A673 (cell line): ENCODE measurements at regions not wholly inside any gene's neighbourhood (a gene's known extent, or its start where the extent isn't known, plus 50 kb on each side); places are given as distances from the start of the nearest gene placed in this dataset.

Experiments
- CTCF ChIP-seq: fragments of 300-800, 200-600 bp; sonication (generic); conservative IDR thresholded peaks from 2 replicates; pipeline ENCODE4 v1.5.1; 2017; ENCODE audit warnings: low read depth, mild to moderate bottlenecking, antibody characterized with exemption, low read length, moderate library complexity, mixed read lengths
- EZH2 ChIP-seq: fragments of 200-600 bp; sonication (generic); IDR thresholded peaks from 2 replicates; pipeline ENCODE4 v1.6.1; 2017; ENCODE audit warnings: borderline replicate concordance, low read depth, mild to moderate bottlenecking, mixed read lengths, antibody characterized with exemption, low read length; ENCODE audit not compliant: poor library complexity, severe bottlenecking

DNA sequence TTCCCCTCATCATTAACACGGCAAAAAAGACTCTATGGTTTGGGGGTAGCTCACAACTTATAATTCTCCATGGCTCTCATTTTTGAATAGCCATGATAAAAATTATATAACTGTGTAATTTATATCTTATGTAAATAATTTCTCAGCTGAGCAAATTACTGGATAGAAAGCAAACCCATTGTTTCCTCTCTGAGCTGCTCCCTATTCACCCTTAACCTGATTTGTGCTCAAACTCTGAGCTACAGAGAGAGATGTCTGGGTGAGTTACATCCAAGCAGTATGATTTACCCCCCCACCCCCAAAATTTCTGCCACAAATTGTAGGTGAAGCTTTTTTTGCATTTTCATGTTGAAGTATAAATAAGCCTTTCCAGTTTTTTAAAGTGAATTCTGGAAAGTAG lies 123.7 kb downstream of the TFCP2L1 start:
- TF ChIP-seq CTCF, result no peak
- no peak for TF ChIP-seq EZH2
